ENCODE measurements at regions not wholly inside any gene's neighbourhood (a gene's known extent, or its start where the extent isn't known, plus 50 kb on each side); places are given as distances from the start of the nearest gene placed in this dataset.
"Not testable (repeated sequence)": the region's sequence is repeated elsewhere in the genome, so short reads cannot be mapped to it uniquely, and the experiment has no call there.

DNA sequence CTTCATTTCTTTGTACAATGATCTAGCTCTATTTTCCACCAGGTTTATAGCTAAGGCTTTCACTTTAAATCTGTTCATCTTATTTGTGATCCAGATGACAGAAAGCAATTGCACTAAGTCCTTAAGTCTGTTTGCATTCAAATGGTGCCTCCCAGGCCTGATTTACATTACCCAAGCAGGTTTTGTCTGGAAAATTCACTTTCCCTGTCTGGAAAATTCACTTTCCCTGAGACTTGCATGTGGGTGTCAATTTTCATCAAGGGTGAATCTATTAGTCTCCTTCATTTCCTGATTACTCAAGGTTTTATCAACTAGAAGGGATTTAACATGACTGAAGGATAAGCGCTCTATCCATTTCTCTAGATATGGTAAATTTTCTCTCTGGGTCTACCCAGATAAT, 1480.2 kb upstream of the GOT2 start:
- Histone ChIP-seq H3K27me3 (ENCODE audit: control insufficient read depth, insufficient read depth, low read length) (no peaks in the 10 kb centered on the region), H3K27ac (ENCODE audit: low read depth, low read length) (no peak overlapping the region), H3K9ac (ENCODE audit: low read length) (no peak overlapping the region), H3K4me3 (ENCODE audit: low read length) (no peak overlapping the region), H3K36me3 (ENCODE audit: control insufficient read depth, insufficient read depth, low read length) (no peaks in the 10 kb centered on the region), H3K4me1 (ENCODE audit: control insufficient read depth, insufficient read depth, low read length) (no peaks in the 10 kb centered on the region)

DNA sequence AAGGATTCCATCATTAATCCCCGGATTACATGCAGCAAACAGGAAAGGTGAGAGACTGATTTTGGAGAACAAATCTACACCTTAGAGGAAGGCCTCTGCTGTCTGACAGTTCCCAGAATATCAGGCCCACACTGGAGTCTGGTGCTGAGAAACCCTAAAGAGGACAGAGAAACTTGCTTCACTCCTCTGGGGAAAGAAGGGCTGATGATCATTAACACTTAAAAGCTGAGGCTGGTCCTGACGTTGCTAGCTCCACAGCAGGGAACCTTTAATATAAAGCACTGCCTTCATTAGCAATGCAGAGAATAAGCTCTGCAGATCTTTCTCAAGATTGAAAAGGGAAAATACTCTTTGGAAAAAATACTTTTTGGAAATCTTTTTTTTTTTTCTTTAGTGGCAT, 1472.4 kb upstream of the GOT2 start:
- Histone ChIP-seq H3K27me3 (ENCODE audit: control insufficient read depth, insufficient read depth, low read length) (no peaks in the 10 kb centered on the region), H3K9ac (ENCODE audit: low read length) (no peak overlapping the region), H3K4me1 (ENCODE audit: control insufficient read depth, insufficient read depth, low read length) (no peaks in the 10 kb centered on the region), H3K36me3 (ENCODE audit: control insufficient read depth, insufficient read depth, low read length) (no peaks in the 10 kb centered on the region), H3K4me3 (ENCODE audit: low read length) (no peak overlapping the region), H3K27ac (ENCODE audit: low read depth, low read length) (no peak overlapping the region)

DNA sequence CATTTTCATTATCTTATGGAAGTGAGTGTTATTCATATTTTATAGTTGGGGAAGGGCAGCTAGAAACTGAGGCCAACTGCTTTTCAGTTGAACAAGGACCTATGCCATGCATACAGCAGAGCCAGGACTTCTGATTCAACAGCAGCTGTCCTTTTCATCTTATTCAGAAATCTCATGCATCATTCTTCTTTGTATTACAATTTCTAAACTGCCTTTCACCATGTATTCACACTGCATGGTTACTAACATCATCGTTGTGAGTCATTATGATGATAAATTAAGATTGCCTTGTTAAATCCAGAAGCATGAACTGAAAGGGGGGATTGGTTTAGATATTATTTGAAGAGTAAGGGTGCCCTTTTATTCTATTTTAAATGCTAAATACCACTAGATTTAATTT, 1470.1 kb upstream of the GOT2 start:
- H3K27me3 ChIP-seq (ENCODE audit: control insufficient read depth, insufficient read depth, low read length), result no peaks in the 10 kb centered on the region
- no peak overlapping the region for H3K9ac ChIP-seq (ENCODE audit: low read length)
- no peak overlapping the region for H3K4me3 ChIP-seq (ENCODE audit: low read length)
- H3K27ac ChIP-seq (ENCODE audit: low read depth, low read length), result no peak overlapping the region
- no peaks in the 10 kb centered on the region for H3K4me1 ChIP-seq (ENCODE audit: control insufficient read depth, insufficient read depth, low read length)
- no peaks in the 10 kb centered on the region for H3K36me3 ChIP-seq (ENCODE audit: control insufficient read depth, insufficient read depth, low read length)

DNA sequence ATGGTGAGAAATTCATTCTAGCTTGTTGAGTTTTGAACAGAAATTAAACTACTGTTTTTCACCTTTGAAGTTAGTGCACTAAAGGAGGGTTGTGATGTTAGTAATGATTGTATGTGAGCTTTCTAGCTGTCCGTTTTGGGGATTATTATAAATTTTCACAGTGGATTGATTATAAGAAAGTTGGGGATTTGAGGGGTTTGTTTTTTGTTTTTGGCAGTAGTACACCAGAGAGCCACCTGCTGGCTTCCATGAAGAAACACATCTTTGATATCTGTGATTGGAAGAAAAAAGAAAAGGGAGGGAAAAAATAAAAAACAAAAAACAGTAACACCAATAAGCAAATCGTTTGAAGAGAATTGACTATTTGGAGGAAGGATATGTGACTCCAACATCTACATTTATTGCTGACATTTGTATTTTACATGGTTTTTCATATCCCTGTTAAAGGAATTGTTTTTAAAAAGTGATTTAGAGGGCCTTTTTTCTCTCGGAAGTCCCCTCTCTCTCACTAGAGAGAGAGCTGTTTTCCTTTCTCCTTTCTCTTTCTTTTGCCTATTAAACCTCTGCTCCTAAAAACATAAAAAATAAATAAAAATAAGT, 1469.5 kb upstream of the GOT2 start:
- Histone ChIP-seq H3K9ac (ENCODE audit: low read length) (no peak overlapping the region), H3K4me3 (ENCODE audit: low read length) (no peak overlapping the region), H3K27ac (ENCODE audit: low read depth, low read length) (no peak overlapping the region), H3K27me3 (ENCODE audit: control insufficient read depth, insufficient read depth, low read length) (no peaks in the 10 kb centered on the region), H3K4me1 (ENCODE audit: control insufficient read depth, insufficient read depth, low read length) (no peaks in the 10 kb centered on the region), H3K36me3 (ENCODE audit: control insufficient read depth, insufficient read depth, low read length) (no peaks in the 10 kb centered on the region)

DNA sequence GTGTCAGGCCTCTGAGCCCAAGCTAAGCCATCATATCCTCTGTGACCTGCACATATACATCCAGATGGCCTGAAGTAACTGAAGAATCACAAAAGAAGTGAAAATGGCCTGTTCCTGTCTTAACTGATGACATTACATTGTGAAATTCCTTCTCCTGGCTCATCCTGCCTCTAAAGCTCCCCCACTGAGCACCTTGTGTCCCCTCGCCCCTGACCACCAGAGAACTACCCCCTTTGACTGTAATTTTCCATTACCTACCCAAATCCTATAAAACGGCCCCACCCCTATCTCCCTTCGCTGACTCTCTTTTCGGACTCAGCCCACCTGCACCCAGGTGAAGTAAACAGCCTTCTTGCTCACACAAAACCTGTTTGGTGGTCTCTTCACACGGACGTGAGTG, 1466.6 kb upstream of the GOT2 start:
- not testable (repeated sequence) for H3K27ac ChIP-seq (ENCODE audit: low read depth, low read length); H3K4me1 ChIP-seq (ENCODE audit: control insufficient read depth, insufficient read depth, low read length); H3K36me3 ChIP-seq (ENCODE audit: control insufficient read depth, insufficient read depth, low read length); H3K27me3 ChIP-seq (ENCODE audit: control insufficient read depth, insufficient read depth, low read length); H3K4me3 ChIP-seq (ENCODE audit: low read length); H3K9ac ChIP-seq (ENCODE audit: low read length)

DNA sequence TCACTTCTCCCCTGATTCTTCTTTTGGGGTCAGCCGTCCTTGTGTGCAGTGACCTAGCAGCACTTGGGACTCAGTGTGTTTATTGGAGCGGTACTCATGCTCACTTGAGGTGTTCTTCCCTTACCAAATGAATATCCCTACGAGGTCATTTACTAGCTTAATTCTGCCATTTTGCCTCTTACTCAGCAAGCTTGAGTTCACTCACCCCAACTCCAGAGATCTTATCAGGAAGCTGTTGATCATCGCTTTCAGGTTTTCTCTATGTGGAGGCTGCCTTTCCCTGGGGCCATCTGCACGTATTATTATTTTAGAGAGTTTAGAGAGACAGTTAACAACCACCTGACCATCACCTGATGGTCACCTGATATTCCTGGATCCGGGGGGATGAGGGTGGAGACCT, 1466.0 kb upstream of the GOT2 start:
- H3K27ac ChIP-seq (ENCODE audit: low read depth, low read length), result no peak overlapping the region
- no peak overlapping the region for H3K9ac ChIP-seq (ENCODE audit: low read length)
- H3K4me3 ChIP-seq (ENCODE audit: low read length), result no peak overlapping the region
- H3K4me1 ChIP-seq (ENCODE audit: control insufficient read depth, insufficient read depth, low read length), result no peaks in the 10 kb centered on the region
- H3K27me3 ChIP-seq (ENCODE audit: control insufficient read depth, insufficient read depth, low read length), result no peaks in the 10 kb centered on the region
- H3K36me3 ChIP-seq (ENCODE audit: control insufficient read depth, insufficient read depth, low read length), result no peaks in the 10 kb centered on the region

DNA sequence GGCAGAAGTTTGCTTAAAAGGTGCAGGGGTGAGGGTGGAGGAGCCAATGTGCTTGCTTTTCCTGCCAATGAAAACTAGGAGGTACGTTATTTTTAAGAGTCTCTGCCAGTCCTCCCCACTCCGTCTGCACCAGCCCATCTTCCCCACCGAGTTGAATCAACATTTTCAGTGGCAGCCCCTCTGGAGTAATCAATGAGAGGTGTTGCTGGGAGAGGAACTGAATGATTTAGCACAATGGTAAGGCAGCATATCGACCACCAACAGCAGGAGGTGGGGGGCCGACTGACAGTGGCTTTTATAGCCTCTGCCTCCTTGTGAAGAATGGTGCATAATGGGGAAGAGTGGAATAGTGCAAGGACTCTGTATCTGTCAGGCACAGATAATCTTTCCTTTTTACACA, 1465.0 kb upstream of the GOT2 start:
- no peak overlapping the region for H3K4me3 ChIP-seq (ENCODE audit: low read length)
- no peak overlapping the region for H3K27ac ChIP-seq (ENCODE audit: low read depth, low read length)
- no peaks in the 10 kb centered on the region for H3K27me3 ChIP-seq (ENCODE audit: control insufficient read depth, insufficient read depth, low read length)
- H3K4me1 ChIP-seq (ENCODE audit: control insufficient read depth, insufficient read depth, low read length), result no peaks in the 10 kb centered on the region
- no peaks in the 10 kb centered on the region for H3K36me3 ChIP-seq (ENCODE audit: control insufficient read depth, insufficient read depth, low read length)
- H3K9ac ChIP-seq (ENCODE audit: low read length), result no peak overlapping the region

DNA sequence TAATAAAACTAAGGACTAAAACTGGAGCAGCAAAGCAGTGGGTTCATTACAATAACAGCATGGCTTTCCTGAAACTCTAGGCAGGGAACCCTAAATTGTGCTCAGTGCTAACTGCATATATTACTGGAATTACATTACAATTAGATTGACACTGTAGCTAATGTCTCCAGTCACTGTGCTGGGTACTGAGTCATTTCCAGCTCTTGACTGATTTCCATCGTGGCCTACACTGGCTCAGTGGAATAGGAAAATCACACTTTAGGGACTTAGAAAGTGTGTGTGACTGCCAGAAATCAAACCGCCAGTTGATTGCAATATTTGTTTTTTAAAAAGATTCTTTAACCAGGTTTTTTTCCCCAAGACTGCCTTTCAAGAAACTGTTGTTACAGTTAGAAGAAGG, 1447.4 kb upstream of the GOT2 start:
- H3K36me3 ChIP-seq (ENCODE audit: control insufficient read depth, insufficient read depth, low read length), result no peaks in the 10 kb centered on the region
- no peaks in the 10 kb centered on the region for H3K27me3 ChIP-seq (ENCODE audit: control insufficient read depth, insufficient read depth, low read length)
- H3K4me3 ChIP-seq (ENCODE audit: low read length), result no peak overlapping the region
- no peak overlapping the region for H3K9ac ChIP-seq (ENCODE audit: low read length)
- H3K27ac ChIP-seq (ENCODE audit: low read depth, low read length), result no peak overlapping the region
- H3K4me1 ChIP-seq (ENCODE audit: control insufficient read depth, insufficient read depth, low read length), result no peaks in the 10 kb centered on the region

DNA sequence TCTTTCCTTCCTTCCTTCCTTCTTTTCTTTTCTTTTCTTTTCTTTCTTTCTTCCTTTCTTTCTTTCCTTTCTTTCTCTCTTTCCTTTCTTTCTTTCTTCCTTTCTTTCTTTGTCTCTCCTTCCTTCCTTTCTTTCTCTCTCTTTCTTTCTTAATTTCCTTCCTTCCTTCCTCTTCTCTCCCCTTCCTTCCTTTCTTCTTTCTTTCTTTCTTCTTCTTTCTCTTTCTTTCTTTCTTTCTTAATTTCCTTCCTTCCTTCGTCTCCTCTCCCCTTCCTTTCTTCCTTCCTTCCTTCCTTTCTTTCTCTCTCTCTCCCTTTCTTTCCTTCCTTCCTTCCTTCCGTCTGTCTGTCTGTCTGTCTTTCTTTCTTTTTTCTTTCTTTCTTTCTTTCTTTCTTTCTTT, 1446.5 kb upstream of the GOT2 start:
- Histone ChIP-seq H3K4me1 (ENCODE audit: control insufficient read depth, insufficient read depth, low read length) (no peaks in the 10 kb centered on the region), H3K9ac (ENCODE audit: low read length) (no peak overlapping the region), H3K36me3 (ENCODE audit: control insufficient read depth, insufficient read depth, low read length) (no peaks in the 10 kb centered on the region), H3K27me3 (ENCODE audit: control insufficient read depth, insufficient read depth, low read length) (no peaks in the 10 kb centered on the region), H3K4me3 (ENCODE audit: low read length) (no peak overlapping the region), H3K27ac (ENCODE audit: low read depth, low read length) (no peak overlapping the region)

DNA sequence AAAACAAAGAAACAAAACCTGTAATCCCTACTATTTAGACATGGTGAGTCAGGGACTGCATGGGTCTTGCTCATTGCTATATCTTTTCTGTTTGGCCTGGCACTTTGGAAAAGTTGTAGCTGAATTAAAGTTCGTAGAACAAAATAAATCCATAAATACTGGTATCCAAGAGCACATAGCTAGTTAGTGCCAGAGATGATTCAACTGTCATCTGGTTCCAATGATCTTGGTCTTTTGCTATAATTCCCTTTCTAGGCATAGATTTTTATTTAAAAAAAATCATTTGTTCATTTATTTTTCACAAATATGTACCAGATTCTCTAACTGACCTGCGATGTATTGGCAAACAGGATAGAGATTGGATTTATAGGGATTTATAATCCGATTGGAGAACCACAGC, 1436.1 kb upstream of the GOT2 start:
- no peaks in the 10 kb centered on the region for H3K27me3 ChIP-seq (ENCODE audit: control insufficient read depth, insufficient read depth, low read length)
- H3K36me3 ChIP-seq (ENCODE audit: control insufficient read depth, insufficient read depth, low read length), result no peaks in the 10 kb centered on the region
- no peak overlapping the region for H3K4me3 ChIP-seq (ENCODE audit: low read length)
- H3K9ac ChIP-seq (ENCODE audit: low read length), result no peak overlapping the region
- no peaks in the 10 kb centered on the region for H3K4me1 ChIP-seq (ENCODE audit: control insufficient read depth, insufficient read depth, low read length)
- no peak overlapping the region for H3K27ac ChIP-seq (ENCODE audit: low read depth, low read length)

DNA sequence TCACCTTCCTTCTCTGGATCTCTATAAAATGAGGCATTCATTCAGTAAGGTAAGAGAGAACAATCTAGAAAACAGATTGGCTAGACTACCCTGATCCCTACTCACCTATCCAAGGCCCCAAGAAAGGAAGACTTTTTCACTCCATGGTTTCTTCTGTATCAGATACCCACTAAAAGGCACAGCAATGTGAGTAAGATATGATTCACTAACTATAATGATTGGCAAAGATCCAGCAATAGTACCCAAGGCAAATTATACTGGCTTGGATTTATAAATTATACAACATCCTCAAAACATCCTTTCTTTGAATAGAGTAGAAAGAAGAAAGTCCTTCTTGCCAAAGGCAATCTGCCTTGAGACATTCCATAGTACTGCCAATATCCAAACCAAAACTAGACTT, 1432.0 kb upstream of the GOT2 start:
- Histone ChIP-seq H3K36me3 (ENCODE audit: control insufficient read depth, insufficient read depth, low read length) (no peaks in the 10 kb centered on the region), H3K4me1 (ENCODE audit: control insufficient read depth, insufficient read depth, low read length) (no peaks in the 10 kb centered on the region), H3K27me3 (ENCODE audit: control insufficient read depth, insufficient read depth, low read length) (no peaks in the 10 kb centered on the region), H3K4me3 (ENCODE audit: low read length) (no peak overlapping the region), H3K27ac (ENCODE audit: low read depth, low read length) (no peak overlapping the region), H3K9ac (ENCODE audit: low read length) (no peak overlapping the region)

DNA sequence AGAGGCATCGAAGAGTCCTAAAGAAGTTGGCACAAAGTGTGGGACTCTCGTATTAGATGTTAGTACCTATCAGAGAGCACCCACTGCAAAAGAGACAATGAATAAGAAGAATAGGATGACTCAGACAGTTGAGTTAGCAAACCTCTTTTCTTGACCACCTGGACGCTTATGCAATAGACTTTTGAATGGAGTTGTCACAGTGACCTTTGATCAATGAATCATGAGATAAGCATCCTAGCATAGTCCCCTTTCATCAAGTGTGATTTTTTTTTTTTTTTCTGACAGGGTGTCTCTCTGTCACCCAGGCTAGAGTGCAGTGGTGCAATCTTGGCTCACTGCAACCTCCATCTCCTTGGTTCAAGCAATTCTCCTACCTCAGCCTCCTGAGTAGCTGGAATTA, 1417.9 kb upstream of the GOT2 start:
- no peaks in the 10 kb centered on the region for H3K4me1 ChIP-seq (ENCODE audit: control insufficient read depth, insufficient read depth, low read length)
- no peak overlapping the region for H3K4me3 ChIP-seq (ENCODE audit: low read length)
- no peaks in the 10 kb centered on the region for H3K27me3 ChIP-seq (ENCODE audit: control insufficient read depth, insufficient read depth, low read length)
- H3K9ac ChIP-seq (ENCODE audit: low read length), result no peak overlapping the region
- H3K36me3 ChIP-seq (ENCODE audit: control insufficient read depth, insufficient read depth, low read length), result no peaks in the 10 kb centered on the region
- H3K27ac ChIP-seq (ENCODE audit: low read depth, low read length), result no peak overlapping the region

DNA sequence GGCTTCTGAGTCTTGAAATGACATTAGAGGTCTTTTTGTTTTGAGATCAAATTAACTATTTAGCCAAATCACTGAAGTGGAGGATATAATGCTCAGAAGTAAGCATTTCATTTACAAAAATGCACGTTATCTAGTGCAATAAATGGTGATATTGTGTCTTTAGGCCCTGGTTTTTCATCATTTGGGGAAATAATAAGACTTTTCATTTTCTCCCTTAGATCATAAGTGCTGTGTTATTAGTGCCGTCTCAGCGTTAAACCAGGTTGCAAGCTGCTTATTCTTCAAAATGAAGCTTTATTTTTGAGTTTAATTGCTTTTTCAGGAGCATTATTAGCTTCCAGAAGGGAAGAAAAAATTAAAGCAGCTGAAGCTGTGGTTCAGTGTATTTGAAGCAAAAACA, 1416.8 kb upstream of the GOT2 start:
- no peak overlapping the region for H3K4me3 ChIP-seq (ENCODE audit: low read length)

More for the DNA sequence above, 1416.8 kb upstream of the GOT2 start:
- no peak overlapping the region for H3K9ac ChIP-seq (ENCODE audit: low read length)
- no peaks in the 10 kb centered on the region for H3K36me3 ChIP-seq (ENCODE audit: control insufficient read depth, insufficient read depth, low read length)
- no peaks in the 10 kb centered on the region for H3K27me3 ChIP-seq (ENCODE audit: control insufficient read depth, insufficient read depth, low read length)
- H3K27ac ChIP-seq (ENCODE audit: low read depth, low read length), result no peak overlapping the region
- H3K4me1 ChIP-seq (ENCODE audit: control insufficient read depth, insufficient read depth, low read length), result no peaks in the 10 kb centered on the region

Data from rectal smooth muscle tissue (tissue), 1 donor.